GM12801 (cell line): ENCODE measurements at regions not wholly inside any gene's neighbourhood (a gene's known extent, or its start where the extent isn't known, plus 50 kb on each side); places are given as distances from the start of the nearest gene placed in this dataset.

Experiments
- TF ChIP-seq, protein P1 (sequence below): IDR thresholded peaks from one replicate; pipeline ENCODE4 v1.5.1; 2011; ENCODE audit warnings: control low read depth; ENCODE audit not compliant: insufficient read length; ENCODE audit errors: extremely low read depth

DNA sequence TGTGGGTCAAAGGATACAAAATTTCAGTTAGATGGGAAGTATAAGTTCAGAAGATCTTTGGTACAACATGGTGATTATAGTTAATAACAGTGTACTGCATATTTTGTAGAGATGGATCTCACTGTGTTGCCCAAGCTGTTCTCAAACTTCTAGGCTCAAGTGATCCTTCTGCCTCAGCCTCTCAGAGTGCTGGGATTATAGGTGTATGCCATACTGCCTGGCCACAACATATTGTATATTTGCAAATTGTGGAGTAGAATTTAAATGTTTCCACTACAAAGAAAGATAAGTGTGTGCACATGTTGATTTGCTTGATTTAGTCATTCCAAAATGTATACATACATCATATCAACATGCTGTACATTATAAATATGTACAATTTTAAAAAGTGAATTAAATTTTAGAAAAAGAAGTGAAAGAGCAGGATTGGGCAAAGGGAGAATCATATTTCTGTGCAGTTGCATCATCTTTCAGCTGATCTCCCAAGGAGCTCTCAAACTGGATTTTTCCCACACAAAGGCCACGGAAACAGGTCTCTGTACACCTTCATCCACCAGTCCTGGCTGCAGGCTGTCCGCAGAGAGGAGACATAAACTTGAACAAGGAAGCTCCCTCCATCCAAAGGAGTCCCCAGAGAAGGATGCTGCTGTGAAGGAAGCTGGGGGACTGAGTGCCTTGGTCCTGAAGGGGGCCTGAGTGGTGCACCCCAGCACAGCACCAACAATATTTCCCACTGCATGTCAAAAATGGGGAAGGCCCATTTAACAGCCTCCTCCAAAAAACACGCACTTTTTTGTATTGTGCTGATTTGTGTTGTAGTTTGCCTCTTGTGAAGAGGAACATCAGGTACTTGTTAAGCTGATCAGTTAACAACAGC, 217.1 kb upstream of the GHITM start:
- TF ChIP-seq, protein P1, sequence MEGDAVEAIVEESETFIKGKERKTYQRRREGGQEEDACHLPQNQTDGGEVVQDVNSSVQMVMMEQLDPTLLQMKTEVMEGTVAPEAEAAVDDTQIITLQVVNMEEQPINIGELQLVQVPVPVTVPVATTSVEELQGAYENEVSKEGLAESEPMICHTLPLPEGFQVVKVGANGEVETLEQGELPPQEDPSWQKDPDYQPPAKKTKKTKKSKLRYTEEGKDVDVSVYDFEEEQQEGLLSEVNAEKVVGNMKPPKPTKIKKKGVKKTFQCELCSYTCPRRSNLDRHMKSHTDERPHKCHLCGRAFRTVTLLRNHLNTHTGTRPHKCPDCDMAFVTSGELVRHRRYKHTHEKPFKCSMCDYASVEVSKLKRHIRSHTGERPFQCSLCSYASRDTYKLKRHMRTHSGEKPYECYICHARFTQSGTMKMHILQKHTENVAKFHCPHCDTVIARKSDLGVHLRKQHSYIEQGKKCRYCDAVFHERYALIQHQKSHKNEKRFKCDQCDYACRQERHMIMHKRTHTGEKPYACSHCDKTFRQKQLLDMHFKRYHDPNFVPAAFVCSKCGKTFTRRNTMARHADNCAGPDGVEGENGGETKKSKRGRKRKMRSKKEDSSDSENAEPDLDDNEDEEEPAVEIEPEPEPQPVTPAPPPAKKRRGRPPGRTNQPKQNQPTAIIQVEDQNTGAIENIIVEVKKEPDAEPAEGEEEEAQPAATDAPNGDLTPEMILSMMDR: no peak

DNA sequence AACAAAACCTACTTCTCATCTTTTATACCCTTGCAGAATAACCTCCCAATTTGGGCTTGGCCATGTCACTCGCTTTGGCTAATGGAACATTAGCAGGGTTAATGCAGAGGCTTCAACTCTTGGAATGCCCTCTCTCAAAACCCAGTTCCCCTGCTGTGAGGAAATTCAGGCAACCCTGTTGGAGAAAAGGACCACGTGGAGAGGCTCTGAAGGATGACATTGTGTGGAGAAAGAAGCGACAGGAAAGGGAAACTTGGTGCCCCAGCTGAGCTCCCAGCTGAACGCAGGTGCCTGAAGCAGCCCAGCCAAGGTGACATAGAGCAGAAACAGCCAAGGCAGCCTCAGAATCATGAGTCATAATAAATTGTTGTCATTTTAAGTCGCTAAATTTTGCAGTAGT, 214.2 kb upstream of the GHITM start:
- TF ChIP-seq, protein P1: no peak

DNA sequence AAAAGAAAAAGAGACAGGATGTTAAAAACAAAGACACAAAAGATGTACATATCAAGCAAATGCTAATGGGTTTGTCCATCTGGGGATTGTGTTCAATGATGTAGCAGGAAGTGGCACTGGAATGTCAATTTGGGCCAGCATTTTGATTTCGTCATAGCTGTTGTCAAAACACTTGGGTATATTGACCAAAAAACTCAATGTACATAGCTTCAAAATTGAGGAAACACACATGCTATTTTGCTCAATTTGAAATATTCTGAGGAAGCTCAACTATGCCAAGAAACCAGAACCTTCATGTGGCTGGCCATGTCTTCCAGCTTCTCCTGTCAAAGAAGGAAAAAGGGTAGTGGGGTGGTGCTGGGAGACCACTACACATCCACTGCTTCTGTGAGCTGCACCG, 212.7 kb upstream of the GHITM start:
- TF ChIP-seq, protein P1: no peak

DNA sequence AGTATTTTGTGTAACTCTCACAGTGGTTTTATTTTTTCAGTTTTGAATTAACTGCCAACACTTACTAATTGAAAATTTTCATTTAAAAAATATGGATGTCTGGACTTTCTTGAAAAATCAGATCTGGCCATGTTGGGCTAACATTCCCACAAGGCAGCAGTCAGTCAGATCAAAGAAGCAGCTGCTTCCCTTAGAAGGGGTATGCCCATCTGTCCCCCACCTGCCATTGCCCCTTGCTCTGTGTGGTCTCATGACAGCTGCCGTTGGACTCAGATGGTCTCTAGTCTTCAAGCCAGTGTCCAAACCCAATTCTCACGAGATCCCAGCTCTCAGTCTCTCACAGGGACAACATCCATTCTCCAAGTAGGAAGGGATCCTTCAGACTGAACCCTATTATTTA, 212.1 kb upstream of the GHITM start:
- TF ChIP-seq, protein P1: no peak

DNA sequence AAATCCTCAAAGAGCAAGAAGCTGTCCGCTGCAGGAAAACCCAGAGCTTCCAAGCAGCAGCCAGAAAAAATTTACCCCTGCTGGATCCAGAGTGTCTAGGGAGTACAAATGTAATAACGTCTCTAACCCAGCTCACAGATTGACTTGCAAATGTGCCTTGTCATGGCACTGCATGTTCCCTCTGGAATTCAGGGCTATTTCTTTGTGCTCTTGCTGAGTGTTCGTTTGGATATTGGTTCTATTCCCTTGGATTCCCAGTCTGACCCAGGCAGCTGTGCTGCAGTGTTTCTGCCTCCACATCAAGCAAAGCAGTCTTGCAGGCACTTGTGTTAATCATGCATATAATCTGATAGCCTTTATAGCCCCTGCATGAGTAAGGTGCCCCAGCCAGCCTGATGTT, 209.9 kb upstream of the GHITM start:
- TF ChIP-seq, protein P1: no peak

DNA sequence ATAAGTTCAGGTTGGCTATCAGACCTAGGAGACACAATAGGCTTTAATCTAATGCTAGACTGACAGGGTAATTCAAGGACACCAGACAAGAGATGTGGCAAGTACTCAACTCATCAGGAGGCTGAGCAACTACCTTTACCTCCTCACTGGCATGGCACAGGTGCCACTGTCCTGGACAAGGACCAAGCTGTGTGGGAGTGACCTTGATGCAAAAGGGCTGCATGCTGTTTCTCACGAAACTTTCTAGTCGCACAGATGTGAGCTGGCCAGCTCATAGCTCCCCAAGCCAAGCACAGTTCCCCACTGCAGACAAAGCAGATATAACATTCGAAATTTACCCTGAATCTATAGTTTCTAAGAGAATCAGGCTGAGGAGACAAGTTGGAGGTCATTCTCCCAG, 207.6 kb upstream of the GHITM start:
- TF ChIP-seq, protein P1: no peak

DNA sequence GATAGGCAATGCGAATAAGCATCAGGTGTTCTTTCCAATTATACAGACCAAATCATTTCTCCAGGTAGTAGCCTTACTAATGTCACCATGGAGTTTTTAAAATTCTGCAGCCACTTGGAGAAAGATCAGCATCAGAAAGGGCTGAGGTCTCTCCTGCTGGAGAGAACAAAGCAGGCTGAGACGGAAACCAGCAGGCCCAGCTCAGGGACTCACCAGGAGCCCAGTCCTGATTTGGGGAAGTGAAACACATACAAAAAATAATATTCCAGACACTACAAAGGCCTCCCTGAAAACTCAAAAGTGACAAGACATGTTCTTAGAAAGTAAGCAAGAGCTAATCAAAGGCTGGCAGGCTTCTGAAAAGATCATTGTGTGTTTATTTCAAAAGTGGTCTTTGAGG, 207.1 kb upstream of the GHITM start:
- TF ChIP-seq, protein P1: no peak
